Caco-2 (cell line): ENCODE measurements at regions not wholly inside any gene's neighbourhood (a gene's known extent, or its start where the extent isn't known, plus 50 kb on each side); places are given as distances from the start of the nearest gene placed in this dataset.

ENCODE experiments used
- BruUV-seq: library from RNA; stranded (reverse); fragments of 400-500 nt; replicated peaks from 2 replicates; lab custom pipeline; 2021; lab: Mats Ljungman, UMichigan
- CTCF ChIA-PET: fragments of 300-600 bp; sonication (Branson Sonifier 250); formaldehyde crosslinking; loops from one replicate; lab custom pipeline; 2022; ENCODE audit warnings: antibody characterized with exemption; lab: Charles Lee
- POLR2A ChIA-PET: fragments of 300-600 bp; sonication (Branson Sonifier 250); formaldehyde crosslinking; loops from one replicate; lab custom pipeline; 2022; ENCODE audit warnings: antibody characterized with exemption; lab: Charles Lee
- DNase-seq, 2 experiments: peaks; one replicate each; pipeline versions ENCODE4 v3.0.0 to v3.0.0-alpha.2; 2020 to 2022
- H3K27me3 ChIP-seq: replicated peaks from 2 replicates; pipeline ENCODE4 v1.6.0; 2011; ENCODE audit warnings: low read length; ENCODE audit not compliant: control insufficient read depth, insufficient read depth
- H3K36me3 ChIP-seq: 2 replicates; pipeline ENCODE4 v1.5.1; 2011; ENCODE audit warnings: low read length; ENCODE audit not compliant: control insufficient read depth, insufficient read depth
- H3K4me1 ChIP-seq: fragments of 250-450 bp; sonication (Bioruptor Pico); 2 replicates; pipeline ENCODE4 v1.5.1; 2020; ENCODE audit warnings: mild to moderate bottlenecking
- H3K4me3 ChIP-seq: 2 replicates; pipeline ENCODE4 v1.5.1; 2011; ENCODE audit warnings: low read depth, mild to moderate bottlenecking, control low read depth, low read length
- H3K9me3 ChIP-seq: fragments of 250-450 bp; sonication (Bioruptor Pico); 2 replicates; pipeline ENCODE4 v1.5.1; 2020; ENCODE audit warnings: mild to moderate bottlenecking, moderate library complexity
- H3K27ac Mint-ChIP-seq: one replicate; pipeline ENCODE4 v1.8.0; 2022; ENCODE audit warnings: mixed read lengths; ENCODE audit not compliant: unreplicated experiment
- H3K27me3 Mint-ChIP-seq: one replicate; pipeline ENCODE4 v1.8.0; 2022; ENCODE audit warnings: mixed read lengths; ENCODE audit not compliant: insufficient read depth, unreplicated experiment
- H3K36me3 Mint-ChIP-seq: one replicate; pipeline ENCODE4 v1.8.0; 2022; ENCODE audit warnings: mild to moderate bottlenecking, mixed read lengths; ENCODE audit not compliant: insufficient read depth, unreplicated experiment
- H3K4me1 Mint-ChIP-seq: one replicate; pipeline ENCODE4 v1.8.0; 2022; ENCODE audit warnings: low read depth, mixed read lengths; ENCODE audit not compliant: unreplicated experiment
- H3K4me3 Mint-ChIP-seq: one replicate; pipeline ENCODE4 v1.8.0; 2022; ENCODE audit warnings: mild to moderate bottlenecking, moderate library complexity, mixed read lengths; ENCODE audit not compliant: unreplicated experiment
- H3K9me3 Mint-ChIP-seq: one replicate; pipeline ENCODE4 v1.8.0; 2022; ENCODE audit warnings: mixed read lengths; ENCODE audit not compliant: unreplicated experiment
- intact Hi-C: fragments of 100-400 bp; cut with micrococcal nuclease; formaldehyde crosslinking; loops from one replicate; pipeline ENCODE4 v1.10.0; 2022; ENCODE audit not compliant: unreplicated experiment
- TF ChIP-seq, protein P1 (sequence below), 2 experiments: fragments of 200-600 bp in 1 of 2; IDR thresholded peaks; 1 replicate in 1 of 2; 2 replicates in 1 of 2; pipeline versions ENCODE4 v1.5.1 to v1.8.0; 2011 to 2022; ENCODE audit warnings: antibody characterized with exemption in 1 of 2, control low read depth in 1 of 2, inconsistent platforms in 1 of 2, low read depth in 1 of 2, low read length in 1 of 2, mild to moderate bottlenecking in 1 of 2, moderate library complexity in 1 of 2; ENCODE audit not compliant: insufficient read depth in 1 of 2, severe bottlenecking in 1 of 2, unreplicated experiment in 1 of 2

DNA sequence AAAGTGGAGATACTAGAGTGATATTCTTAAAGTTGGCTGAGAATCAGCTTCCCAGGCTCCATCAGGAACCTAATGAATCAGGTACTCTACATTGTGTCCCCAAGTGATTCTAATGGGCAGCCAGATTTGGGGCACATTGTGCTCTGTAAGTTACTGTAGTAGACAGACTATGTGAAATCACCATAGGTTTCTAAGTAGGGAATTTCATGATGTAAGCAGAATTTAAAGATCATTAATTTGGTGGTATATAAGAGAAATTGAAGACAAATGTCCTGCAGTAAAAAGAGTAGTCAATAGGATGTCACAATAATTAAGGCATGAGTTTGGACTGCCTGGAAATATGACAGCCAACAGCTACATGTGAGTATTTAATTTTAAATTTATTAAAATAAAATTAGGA is 602.4 kb upstream of the ACVR2A start:
- H3K36me3 Mint-ChIP-seq = no peaks in the 10 kb centered on the region
- H3K4me3 Mint-ChIP-seq = no peak overlapping the region
- no peak overlapping the region for H3K4me3 ChIP-seq
- no peaks in the 10 kb centered on the region for H3K27me3 Mint-ChIP-seq
- H3K36me3 ChIP-seq = no peaks in the 10 kb centered on the region
- no peak overlapping the region for H3K27ac Mint-ChIP-seq
- ChIA-PET POLR2A (no interaction called here), CTCF (no interaction called here)
- TF ChIP-seq, protein P1, sequence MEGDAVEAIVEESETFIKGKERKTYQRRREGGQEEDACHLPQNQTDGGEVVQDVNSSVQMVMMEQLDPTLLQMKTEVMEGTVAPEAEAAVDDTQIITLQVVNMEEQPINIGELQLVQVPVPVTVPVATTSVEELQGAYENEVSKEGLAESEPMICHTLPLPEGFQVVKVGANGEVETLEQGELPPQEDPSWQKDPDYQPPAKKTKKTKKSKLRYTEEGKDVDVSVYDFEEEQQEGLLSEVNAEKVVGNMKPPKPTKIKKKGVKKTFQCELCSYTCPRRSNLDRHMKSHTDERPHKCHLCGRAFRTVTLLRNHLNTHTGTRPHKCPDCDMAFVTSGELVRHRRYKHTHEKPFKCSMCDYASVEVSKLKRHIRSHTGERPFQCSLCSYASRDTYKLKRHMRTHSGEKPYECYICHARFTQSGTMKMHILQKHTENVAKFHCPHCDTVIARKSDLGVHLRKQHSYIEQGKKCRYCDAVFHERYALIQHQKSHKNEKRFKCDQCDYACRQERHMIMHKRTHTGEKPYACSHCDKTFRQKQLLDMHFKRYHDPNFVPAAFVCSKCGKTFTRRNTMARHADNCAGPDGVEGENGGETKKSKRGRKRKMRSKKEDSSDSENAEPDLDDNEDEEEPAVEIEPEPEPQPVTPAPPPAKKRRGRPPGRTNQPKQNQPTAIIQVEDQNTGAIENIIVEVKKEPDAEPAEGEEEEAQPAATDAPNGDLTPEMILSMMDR (IDR thresholded peaks at IDR 0.05; ENCODE audit: insufficient read depth in 1 of 2, low read depth in 1 of 2, low read length in 1 of 2, severe bottlenecking in 1 of 2, unreplicated experiment in 1 of 2) = no peak
- DNase-seq = no peak
- H3K9me3 Mint-ChIP-seq = no peaks in the 10 kb centered on the region
- BruUV-seq = no TSS peak
- intact Hi-C loops = no loop called here
- no peaks in the 10 kb centered on the region for H3K4me1 ChIP-seq
- H3K4me1 Mint-ChIP-seq = peaks cover 11% of the 10 kb centered on the region
- H3K27me3 ChIP-seq = no peaks in the 10 kb centered on the region
- no peaks in the 10 kb centered on the region for H3K9me3 ChIP-seq

DNA sequence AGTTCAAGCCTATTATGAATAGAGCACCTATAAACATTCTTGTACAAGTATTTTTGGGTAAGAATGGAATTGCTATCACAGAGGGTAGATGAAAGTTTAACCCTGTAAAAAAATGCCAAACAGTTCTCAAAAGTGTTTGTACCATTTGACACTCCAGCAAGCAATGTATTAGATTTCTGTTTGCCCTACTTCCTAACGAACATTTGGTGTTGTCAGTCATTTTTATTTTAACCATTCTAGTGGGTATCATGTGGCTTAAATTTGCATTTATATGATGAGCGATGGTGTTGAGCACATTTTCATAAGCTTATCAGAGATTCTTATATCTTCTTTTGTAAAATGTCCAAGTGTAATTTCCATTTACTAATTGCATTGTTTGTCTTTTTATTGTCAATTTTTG is 608.2 kb upstream of the ACVR2A start:
- BruUV-seq = no TSS peak
- no peak overlapping the region for H3K4me3 Mint-ChIP-seq

DNA sequence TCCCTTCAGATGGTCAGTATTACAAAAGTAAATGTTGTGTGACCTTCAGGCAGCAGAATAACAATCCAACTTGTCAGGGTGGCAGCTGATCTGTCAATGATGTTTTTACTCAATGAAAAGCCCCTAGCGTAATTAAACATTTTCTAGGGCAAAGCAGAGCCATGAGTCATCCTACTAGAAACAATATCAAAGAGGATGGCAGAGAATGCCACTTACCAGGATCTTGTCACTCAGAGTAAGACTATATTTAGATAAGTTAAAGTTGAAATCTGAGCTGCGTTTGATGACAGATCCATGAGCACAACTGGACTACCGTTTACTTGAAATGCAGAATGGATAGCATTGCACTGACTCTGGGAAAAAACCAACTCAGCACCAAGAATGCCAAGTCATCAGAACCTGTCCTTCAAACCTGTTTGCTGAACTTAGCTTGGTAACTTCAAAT is 612.6 kb upstream of the ACVR2A start:
- Mint-ChIP-seq H3K9me3 (peaks cover 6% of the 10 kb centered on the region), H3K4me3 (no peak overlapping the region), H3K27ac (no peak overlapping the region), H3K27me3 (no peaks in the 10 kb centered on the region), H3K36me3 (no peaks in the 10 kb centered on the region), H3K4me1 (no peaks in the 10 kb centered on the region)
- H3K9me3 ChIP-seq = no peaks in the 10 kb centered on the region
- TF ChIP-seq, protein P1 (IDR thresholded peaks at IDR 0.05; ENCODE audit: insufficient read depth in 1 of 2, low read depth in 1 of 2, low read length in 1 of 2, severe bottlenecking in 1 of 2, unreplicated experiment in 1 of 2) = no peak
- CTCF ChIA-PET = no interaction called here
- no TSS peak for BruUV-seq
- no peaks in the 10 kb centered on the region for H3K27me3 ChIP-seq
- H3K36me3 ChIP-seq = no peaks in the 10 kb centered on the region
- H3K4me3 ChIP-seq = no peak overlapping the region
- H3K4me1 ChIP-seq = no peaks in the 10 kb centered on the region
- intact Hi-C loops = no loop called here
- POLR2A ChIA-PET = no interaction called here
- no peak for DNase-seq

More for the DNA sequence above, 608.2 kb upstream of the ACVR2A start:
- H3K36me3 Mint-ChIP-seq = no peaks in the 10 kb centered on the region
- TF ChIP-seq, protein P1 (IDR thresholded peaks at IDR 0.05; ENCODE audit: insufficient read depth in 1 of 2, low read depth in 1 of 2, low read length in 1 of 2, severe bottlenecking in 1 of 2, unreplicated experiment in 1 of 2) = no peak
- ChIA-PET POLR2A (no interaction called here), CTCF (no interaction called here)
- intact Hi-C loops = no loop called here
- Histone ChIP-seq H3K36me3 (no peaks in the 10 kb centered on the region), H3K4me1 (no peaks in the 10 kb centered on the region), H3K4me3 (no peak overlapping the region), H3K9me3 (no peaks in the 10 kb centered on the region), H3K27me3 (no peaks in the 10 kb centered on the region)
- peaks cover 11% of the 10 kb centered on the region for H3K4me1 Mint-ChIP-seq
- no peak overlapping the region for H3K27ac Mint-ChIP-seq
- no peaks in the 10 kb centered on the region for H3K9me3 Mint-ChIP-seq
- DNase-seq = no peak
- H3K27me3 Mint-ChIP-seq = no peaks in the 10 kb centered on the region
